NT2/D1 (cell line): ENCODE measurements at regions not wholly inside any gene's neighbourhood (a gene's known extent, or its start where the extent isn't known, plus 50 kb on each side); places are given as distances from the start of the nearest gene placed in this dataset.

Experiments used
- DNase-seq: peaks from one replicate; pipeline ENCODE4 v3.0.0-alpha.2; 2011; ENCODE audit warnings: low read depth, low spot score
- H3K27me3 ChIP-seq: 2 replicates; pipeline ENCODE4 v1.6.0; 2011; ENCODE audit warnings: mild to moderate bottlenecking; ENCODE audit not compliant: insufficient read length, insufficient read depth
- H3K36me3 ChIP-seq: 2 replicates; pipeline ENCODE4 v1.6.1; 2011; ENCODE audit warnings: mild to moderate bottlenecking, low read length, mixed read lengths; ENCODE audit not compliant: insufficient read depth, insufficient read length
- H3K4me1 ChIP-seq: 2 replicates; pipeline ENCODE4 v1.5.1; 2011; ENCODE audit not compliant: insufficient read depth, insufficient read length
- H3K4me3 ChIP-seq: 2 replicates; pipeline ENCODE4 v1.5.1; 2011; ENCODE audit warnings: low read depth; ENCODE audit not compliant: insufficient read length
- H3K9ac ChIP-seq: 2 replicates; pipeline ENCODE4 v1.6.0; 2011; ENCODE audit warnings: low read depth; ENCODE audit not compliant: insufficient read length
- H3K9me3 ChIP-seq: 2 replicates; pipeline ENCODE4 v1.5.1; 2011; ENCODE audit warnings: mild to moderate bottlenecking, low read length; ENCODE audit not compliant: insufficient read depth
- SUZ12 ChIP-seq: IDR thresholded peaks from 2 replicates; pipeline ENCODE4 v1.6.1; 2011; ENCODE audit not compliant: insufficient read length, insufficient read depth; ENCODE audit errors: extremely low read depth
- YY1 ChIP-seq: IDR thresholded peaks from 2 replicates; pipeline ENCODE4 v1.6.1; 2011; ENCODE audit not compliant: insufficient read length, insufficient read depth
- ZNF274 ChIP-seq: IDR thresholded peaks from 2 replicates; pipeline ENCODE4 v1.6.1; 2011; ENCODE audit warnings: mild to moderate bottlenecking, low read depth, low read length

DNA sequence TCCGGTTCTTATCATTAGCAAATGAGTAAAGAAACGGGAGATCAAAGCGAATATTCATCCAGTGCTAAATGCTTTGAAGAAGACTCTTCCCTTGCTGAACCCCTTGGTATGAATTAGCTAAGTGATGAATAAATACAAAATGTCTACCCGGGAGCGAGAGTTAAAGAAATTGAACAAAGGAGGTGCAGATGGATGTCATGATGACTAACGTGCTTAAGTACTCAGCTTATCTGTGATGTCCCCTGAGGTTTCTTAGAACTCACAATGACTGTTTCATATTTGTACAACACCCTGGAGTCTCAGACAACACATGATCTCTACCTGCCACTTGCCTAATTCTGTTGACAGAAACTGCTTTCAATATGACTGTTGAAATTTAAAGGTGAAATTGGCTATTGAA, 148.5 kb downstream of the TMEM200C start:
- no peak for DNase-seq
- H3K4me3 ChIP-seq, result no peak overlapping the region
- H3K36me3 ChIP-seq, result no peaks in the 10 kb centered on the region
- TF ChIP-seq YY1 (no peak), ZNF274 (no peak), SUZ12 (no peak)
- H3K9ac ChIP-seq, result no peak overlapping the region
- no peaks in the 10 kb centered on the region for H3K4me1 ChIP-seq
- H3K27me3 ChIP-seq, result no peaks in the 10 kb centered on the region
- no peaks in the 10 kb centered on the region for H3K9me3 ChIP-seq

DNA sequence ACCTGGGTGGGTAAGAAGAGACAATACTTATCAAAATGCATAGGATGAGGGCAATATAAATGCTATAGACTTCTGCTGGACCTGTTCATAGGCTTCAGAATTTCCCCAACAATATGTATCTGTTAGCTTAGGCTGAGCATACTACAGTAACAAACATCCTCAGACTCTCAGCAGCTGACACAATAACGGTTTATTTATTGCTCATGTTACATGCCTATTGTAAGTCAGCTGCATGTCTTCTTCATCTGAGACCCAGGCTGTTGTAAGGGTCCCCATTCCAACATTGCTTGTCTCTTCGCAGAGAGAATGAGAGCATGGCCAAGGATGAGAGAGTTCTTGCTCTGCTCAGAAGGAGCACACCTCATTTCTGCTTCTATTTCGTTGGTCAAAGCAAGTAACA, 150.7 kb downstream of the TMEM200C start:
- Histone ChIP-seq H3K4me1 (no peaks in the 10 kb centered on the region), H3K36me3 (no peaks in the 10 kb centered on the region), H3K9ac (no peak overlapping the region), H3K9me3 (no peaks in the 10 kb centered on the region), H3K27me3 (no peaks in the 10 kb centered on the region), H3K4me3 (no peak overlapping the region)
- TF ChIP-seq ZNF274 (no peak), SUZ12 (no peak), YY1 (no peak)
- no peak for DNase-seq

DNA sequence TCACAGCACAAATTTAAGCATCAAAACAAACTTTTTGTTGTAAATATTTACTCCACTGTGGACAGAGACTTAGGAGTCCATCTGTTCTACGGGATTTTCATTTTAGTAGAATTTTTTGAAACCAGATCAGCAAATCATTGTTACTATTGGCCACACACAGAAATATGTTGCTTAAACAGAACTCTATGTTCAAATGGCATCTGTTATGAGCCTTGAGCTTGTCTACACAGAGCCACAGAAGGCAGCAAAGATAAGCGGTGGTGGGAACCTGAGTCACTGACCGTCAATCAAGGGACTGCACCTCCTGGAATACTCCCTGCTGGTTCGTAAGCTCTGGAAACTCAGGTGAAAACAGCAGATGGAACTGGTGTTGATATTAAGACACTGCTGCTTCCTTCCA, 156.8 kb downstream of the TMEM200C start:
- no peak overlapping the region for H3K4me3 ChIP-seq
- H3K9ac ChIP-seq, result no peak overlapping the region
- no peak for DNase-seq
- TF ChIP-seq ZNF274 (no peak), SUZ12 (no peak), YY1 (no peak)
- H3K4me1 ChIP-seq, result no peaks in the 10 kb centered on the region
- no peaks in the 10 kb centered on the region for H3K27me3 ChIP-seq
- H3K9me3 ChIP-seq, result no peaks in the 10 kb centered on the region
- no peaks in the 10 kb centered on the region for H3K36me3 ChIP-seq

DNA sequence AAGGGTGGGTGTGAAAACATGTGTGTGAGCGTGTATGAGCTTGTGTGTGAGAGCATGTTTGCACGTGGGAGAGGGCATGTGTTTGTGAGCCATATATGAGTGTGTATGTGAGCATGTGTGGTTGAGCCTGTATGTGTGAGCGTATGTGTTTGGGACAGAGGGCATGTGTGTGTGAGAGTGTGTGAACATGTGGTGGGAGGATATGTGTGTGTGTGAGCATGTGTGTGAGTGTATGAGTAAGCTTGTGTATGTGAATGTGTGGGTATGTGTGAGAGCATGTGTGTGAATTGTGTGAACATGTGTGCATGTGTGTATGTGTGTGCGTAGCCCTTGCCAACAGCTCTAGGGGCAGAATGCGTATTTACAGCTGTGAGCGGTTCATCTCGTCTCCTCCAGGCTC, 163.0 kb downstream of the TMEM200C start:
- no peaks in the 10 kb centered on the region for H3K27me3 ChIP-seq
- no peaks in the 10 kb centered on the region for H3K36me3 ChIP-seq
- H3K9me3 ChIP-seq, result no peaks in the 10 kb centered on the region
- no peaks in the 10 kb centered on the region for H3K4me1 ChIP-seq
- DNase-seq, result no peak
- no peak overlapping the region for H3K4me3 ChIP-seq
- no peak overlapping the region for H3K9ac ChIP-seq
- TF ChIP-seq SUZ12 (no peak), ZNF274 (no peak), YY1 (no peak)

DNA sequence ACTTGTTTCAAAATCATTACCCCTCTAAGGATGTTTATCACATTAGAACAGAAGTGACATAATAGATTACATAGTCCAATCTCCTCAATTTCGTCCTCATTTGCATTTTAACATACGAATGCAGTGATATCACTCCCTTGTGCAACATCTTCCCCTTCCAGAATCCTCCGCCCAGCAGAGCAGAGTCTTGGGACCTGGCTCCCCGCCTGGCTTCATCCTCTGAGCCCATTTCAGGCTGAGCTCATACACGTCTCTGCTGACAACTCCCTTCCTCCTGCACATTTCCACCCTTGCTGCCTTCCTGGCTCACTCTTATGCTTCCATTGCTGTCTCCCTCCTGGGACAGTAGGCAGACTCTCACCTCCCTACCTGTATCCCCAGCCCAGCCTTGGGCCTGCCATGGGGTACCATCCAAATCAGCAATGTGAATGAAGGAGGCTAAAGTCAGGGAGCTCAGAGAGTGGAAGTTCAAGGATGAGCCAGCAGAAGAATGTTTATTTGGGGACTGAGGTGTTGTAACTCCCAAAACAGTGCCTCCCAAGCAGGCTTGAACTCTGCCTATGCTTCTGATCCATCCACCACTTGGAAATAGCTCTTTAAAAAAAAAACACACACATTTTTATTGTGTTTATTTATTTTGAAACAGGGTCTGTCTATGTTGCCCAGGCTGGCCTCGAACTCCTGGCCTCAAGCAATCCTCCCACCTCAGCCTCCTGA, 165.2 kb downstream of the TMEM200C start:
- no peaks in the 10 kb centered on the region for H3K9me3 ChIP-seq
- H3K4me3 ChIP-seq, result no peak overlapping the region
- TF ChIP-seq YY1, result no peak
- TF ChIP-seq SUZ12, result no peak
- no peak for TF ChIP-seq ZNF274
- no peaks in the 10 kb centered on the region for H3K4me1 ChIP-seq
- H3K27me3 ChIP-seq, result no peaks in the 10 kb centered on the region
- no peak for DNase-seq
- no peak overlapping the region for H3K9ac ChIP-seq
- no peaks in the 10 kb centered on the region for H3K36me3 ChIP-seq

DNA sequence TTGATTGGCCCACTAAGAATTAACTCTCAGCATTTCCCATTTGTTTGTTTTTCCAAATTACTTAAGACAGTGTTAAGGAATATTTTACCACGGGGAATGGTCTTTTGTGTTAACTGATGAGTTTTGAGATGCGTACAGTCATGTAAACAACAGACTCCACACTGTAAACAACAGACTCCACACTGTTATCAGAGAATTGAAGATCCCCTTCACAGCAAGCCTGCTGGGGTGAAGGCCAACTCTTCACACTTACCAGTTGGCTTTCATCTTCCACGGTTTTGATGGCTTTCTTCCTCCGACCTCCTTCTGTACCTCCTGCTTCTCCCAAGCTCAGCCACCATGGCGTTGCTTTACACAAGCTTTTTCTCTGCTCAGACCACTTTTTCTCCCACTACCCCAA, 166.8 kb downstream of the TMEM200C start:
- Histone ChIP-seq H3K4me3 (no peak overlapping the region), H3K9me3 (no peaks in the 10 kb centered on the region), H3K27me3 (no peaks in the 10 kb centered on the region), H3K36me3 (no peaks in the 10 kb centered on the region), H3K4me1 (no peaks in the 10 kb centered on the region), H3K9ac (no peak overlapping the region)
- no peak for DNase-seq
- no peak for TF ChIP-seq ZNF274
- no peak for TF ChIP-seq SUZ12
- TF ChIP-seq YY1, result no peak

DNA sequence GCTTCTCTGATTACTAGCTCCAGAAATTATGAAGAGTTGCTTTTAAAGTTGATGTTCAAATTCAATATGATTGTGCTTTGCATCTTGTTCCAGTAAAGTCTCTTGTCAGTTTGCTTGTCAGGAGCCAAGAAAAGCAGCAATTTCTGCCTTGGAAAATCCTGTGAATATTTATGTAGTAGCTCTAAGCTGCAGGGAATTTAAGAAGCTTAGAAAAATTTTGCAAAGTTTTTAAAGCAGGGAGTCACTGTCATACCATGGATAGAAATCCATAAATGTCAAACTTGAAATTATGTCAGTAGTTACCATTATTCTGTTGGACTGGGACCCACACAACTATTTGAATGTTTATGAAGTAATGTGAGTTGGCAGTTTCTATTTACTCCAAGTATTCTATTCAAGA, 169.3 kb downstream of the TMEM200C start:
- no peaks in the 10 kb centered on the region for H3K9me3 ChIP-seq
- H3K27me3 ChIP-seq, result no peaks in the 10 kb centered on the region
- H3K36me3 ChIP-seq, result no peaks in the 10 kb centered on the region

DNA sequence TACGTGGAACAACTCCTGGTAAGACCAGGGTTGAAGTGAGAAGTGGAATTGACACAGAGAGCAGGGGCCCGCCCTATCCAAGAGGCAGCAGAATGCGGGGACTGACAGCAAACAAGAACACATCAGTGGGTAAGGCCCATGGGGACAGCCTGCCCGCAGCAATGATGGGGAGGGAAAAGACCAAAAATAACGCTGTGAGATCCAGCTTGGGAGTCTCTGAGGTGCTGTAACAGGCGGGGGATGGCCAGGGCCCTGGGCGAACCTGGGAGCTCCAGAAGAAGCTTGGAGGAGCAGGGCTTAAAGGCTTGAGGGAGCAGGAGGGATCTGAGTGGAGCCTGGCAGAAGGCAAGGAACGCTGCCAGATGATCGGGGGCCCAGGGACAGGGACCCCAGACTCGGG, 173.4 kb downstream of the TMEM200C start:
- H3K27me3 ChIP-seq, result no peaks in the 10 kb centered on the region
- H3K9ac ChIP-seq, result no peak overlapping the region
- H3K36me3 ChIP-seq, result no peaks in the 10 kb centered on the region
- TF ChIP-seq SUZ12 (no peak), ZNF274 (no peak), YY1 (no peak)
- DNase-seq, result no peak
- H3K9me3 ChIP-seq, result no peaks in the 10 kb centered on the region
- H3K4me3 ChIP-seq, result no peak overlapping the region
- H3K4me1 ChIP-seq, result no peaks in the 10 kb centered on the region

More for the DNA sequence above, 169.3 kb downstream of the TMEM200C start:
- TF ChIP-seq SUZ12 (no peak), ZNF274 (no peak), YY1 (no peak)
- DNase-seq, result no peak
- no peak overlapping the region for H3K9ac ChIP-seq
- no peaks in the 10 kb centered on the region for H3K4me1 ChIP-seq
- H3K4me3 ChIP-seq, result no peak overlapping the region
